Fibroblast of skin of left biceps (primary cell): ENCODE measurements at regions not wholly inside any gene's neighbourhood (a gene's known extent, or its start where the extent isn't known, plus 50 kb on each side); places are given as distances from the start of the nearest gene placed in this dataset.

ENCODE experiments used
- DNase-seq, 2 experiments: peaks; one replicate each; pipeline ENCODE4 v3.0.0-alpha.2; 2013; ENCODE audit warnings: low read depth in 2 of 2

DNA sequence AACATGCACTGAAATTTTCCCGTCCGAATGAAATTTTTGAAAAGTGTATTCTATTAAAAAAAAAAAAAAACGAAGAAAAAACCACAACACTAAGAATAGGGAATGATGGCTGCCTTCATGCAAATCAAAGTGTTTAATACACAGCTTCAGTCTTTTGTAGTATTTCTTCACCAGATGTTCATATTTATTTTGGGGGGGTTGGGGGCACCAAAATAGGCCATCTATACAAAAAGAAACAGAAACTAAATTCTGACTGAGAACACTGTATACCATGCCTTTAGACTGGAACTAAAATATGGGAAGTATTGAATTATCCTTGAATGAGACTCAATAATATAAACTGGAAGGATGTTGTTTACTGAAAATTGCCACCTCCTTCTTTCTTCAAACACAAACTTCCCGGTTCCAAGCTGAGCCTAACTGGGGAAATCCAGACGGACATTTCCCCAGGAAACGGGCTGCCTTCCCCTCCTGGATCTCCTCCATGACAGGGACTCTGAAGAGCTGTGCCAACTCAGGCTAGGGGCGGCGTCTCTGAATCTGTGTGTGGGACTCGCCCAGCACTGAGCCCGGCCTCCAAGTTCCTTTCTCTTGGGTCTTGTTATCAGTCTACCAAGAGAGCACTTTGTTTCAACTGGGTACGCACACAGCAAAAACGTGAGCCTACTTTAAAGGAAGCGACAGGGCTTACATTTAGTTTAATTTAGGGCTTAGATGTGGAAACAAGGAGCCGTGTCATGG is 511.3 kb upstream of the ADAMTS16 start:
- no peak for DNase-seq

- no peak for DNase-seq
These were observed 510.1 kb upstream of the ADAMTS16 start for GRCh38 chr5:4630031-4630430.

GRCh38 chr5:4634342-4634741 is 505.8 kb upstream of the ADAMTS16 start:
- DNase-seq: no peak

DNA sequence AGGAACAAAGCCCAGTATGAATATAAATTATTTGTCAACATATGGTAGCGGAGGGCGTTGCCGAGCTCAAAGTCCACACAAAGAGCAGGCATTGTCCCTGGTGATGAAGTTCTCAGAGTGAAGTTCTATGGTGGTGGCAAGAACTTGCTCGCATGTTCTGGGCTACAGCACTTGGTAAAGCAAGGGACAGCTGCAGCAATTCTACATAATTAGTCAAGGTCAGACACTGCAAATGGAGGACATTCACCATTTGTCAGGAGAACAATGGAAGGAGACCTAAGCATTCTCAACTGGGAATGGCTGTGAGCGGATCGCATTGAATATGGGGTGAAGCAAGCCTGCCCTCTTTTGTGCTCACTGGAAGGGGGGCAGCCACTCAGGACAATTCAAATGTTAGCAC is 503.8 kb upstream of the ADAMTS16 start:
- no peak for DNase-seq

DNA sequence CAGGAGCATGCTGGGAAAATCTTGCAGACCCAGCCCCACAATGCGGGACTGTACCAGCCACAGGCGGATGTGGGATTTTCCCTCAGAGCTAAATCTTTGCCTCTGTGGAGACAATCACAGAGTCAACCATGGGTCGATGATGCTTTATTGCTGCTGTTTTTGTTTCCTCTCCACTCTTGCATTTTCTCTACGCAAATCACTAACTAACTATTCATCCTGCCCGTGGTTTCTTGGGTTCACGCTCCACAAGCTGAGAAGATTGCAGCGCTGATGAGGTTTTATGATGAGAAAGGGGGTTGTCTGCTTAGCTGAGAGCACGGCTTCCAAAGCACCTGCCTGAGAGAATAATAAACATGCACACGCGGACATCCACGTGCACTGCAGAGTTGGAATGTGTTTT is 500.2 kb upstream of the ADAMTS16 start:
- no peak for DNase-seq

DNA sequence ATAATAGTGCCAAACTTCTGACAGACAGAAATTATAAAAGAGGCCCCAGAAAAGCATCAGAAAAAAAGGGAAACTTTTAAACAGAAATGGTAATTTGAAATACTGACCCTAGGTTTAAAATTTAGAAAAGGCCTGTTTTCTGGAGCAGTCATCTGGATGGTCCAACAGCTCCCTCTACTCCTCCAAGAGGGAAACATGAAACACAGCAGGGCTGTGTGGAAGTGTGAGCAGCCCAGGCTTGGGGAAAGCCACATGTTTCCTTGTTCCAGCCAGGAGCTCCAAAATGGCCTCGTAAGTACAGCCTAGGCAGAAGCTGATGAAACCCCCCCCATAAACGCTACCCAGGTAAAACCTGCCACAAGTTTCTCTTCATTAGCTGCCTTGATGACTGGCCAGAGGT is 499.3 kb upstream of the ADAMTS16 start:
- DNase-seq: peak; percentile 17 to 20

- no peak for DNase-seq
These were observed 497.6 kb upstream of the ADAMTS16 start for GRCh38 chr5:4642525-4642924.

DNA sequence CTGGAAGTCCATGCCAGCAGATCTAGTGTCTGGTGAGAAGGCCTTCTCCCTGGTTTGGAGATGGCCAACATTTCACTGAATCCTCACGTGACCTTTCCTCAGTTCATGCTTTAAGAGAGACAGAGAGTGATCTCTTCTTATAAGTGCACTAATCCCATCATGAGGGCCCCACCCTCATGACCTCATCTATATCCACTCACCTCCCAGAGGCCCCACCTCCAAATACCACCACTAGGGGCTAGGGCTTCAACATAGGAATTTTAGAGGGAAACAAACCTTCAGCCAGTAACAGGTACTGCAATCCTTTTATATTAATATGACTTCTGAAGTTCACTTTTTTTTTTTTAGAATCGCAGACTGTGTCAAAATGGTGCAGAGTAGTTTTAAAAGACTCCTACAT is 496.9 kb upstream of the ADAMTS16 start:
- no peak for DNase-seq

DNA sequence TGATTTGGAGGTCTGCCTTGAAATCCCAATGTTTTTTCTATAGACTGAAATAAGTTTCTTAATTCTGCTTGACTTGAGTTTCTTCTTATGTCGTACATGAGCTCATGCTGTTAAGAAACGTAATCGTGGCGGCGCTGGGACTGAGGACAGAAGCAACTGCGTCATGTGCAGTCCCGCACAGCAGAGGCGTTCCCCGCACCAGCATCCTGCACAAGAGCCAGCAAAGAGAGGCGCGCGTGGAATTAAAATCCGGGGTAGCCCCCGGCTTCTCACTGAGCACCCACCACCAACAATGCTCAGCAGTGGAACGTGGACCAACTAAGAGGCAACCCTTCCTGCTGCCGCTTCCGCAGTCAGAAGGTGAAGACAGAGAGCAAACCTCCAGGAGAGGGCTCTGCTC is 496.2 kb upstream of the ADAMTS16 start:
- no peak for DNase-seq

DNA sequence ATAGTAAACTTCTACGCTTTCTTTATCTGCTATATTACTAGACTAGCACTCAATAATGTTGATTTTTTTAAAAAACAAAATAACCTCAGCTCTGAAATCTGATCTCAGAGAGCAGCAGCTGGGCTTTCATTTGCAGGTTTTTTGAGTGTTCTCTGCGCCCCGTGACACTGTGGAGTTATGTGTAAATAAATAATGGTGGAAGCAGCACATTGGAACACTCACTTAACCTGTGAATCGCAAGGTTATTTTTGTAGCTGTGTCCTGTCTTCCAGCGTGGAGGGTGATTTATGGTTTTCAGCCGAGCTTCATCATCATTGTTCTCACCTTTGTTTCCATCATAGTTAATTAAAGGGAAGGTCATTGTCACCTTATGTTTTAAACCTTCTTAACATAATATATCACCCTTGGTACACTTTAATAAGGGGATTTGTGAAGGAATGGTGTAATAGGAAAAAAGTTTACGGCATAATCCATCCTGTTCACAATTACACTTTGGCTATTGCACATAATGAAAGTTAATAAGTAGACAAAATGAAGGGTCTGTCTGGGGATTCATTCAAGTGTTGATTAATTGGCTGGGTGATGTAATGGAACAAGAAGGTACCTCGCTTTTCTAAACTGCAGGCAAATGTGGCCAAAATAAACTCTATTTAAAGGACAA is 493.3 kb upstream of the ADAMTS16 start:
- no peak for DNase-seq

DNA sequence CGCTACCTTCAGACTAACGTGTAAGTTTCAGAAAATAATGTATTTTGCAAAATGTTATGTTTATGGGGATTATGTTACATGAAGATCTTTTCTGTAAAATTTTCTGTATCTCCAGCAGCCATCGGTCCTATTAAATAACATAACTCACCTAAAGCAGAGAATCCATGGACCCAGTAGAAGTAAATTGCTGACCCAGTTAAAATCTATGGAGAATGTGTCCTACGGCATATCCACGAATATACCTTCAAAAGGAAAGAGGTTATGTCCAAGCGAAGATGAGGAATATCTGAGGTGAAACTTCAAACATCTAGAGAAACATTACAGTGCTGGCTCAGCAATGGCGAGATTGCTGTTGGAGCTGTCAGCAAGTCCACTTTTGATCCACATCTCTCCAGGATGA is 492.2 kb upstream of the ADAMTS16 start:
- DNase-seq: no peak

- DNase-seq: no peak
These were observed 488.1 kb upstream of the ADAMTS16 start for GRCh38 chr5:4651806-4652565.

DNA sequence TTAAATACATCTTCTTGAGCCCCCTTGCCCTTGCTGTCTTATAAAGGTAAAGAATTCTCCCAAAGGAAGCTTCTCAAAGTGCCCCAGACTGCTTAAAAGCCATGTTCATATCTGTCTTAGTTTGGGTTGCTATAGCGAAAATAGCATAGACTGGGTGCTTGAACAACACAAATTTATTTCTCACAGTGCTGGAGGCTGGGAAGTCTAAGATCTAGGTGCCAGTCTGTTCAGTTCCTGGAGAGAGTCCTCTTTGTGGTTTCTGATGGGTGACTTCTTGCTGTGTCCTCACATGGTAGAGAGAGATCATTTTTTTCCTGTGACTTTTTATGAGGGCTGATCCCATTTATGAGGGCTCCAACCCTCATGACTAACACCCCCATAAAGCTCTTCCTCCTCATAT is 486.7 kb upstream of the ADAMTS16 start:
- DNase-seq: no peak

- DNase-seq: no peak
These were observed 480.3 kb upstream of the ADAMTS16 start for GRCh38 chr5:4659851-4660250.

GRCh38 chr5:4661326-4661725 is 478.8 kb upstream of the ADAMTS16 start:
- no peak for DNase-seq

DNA sequence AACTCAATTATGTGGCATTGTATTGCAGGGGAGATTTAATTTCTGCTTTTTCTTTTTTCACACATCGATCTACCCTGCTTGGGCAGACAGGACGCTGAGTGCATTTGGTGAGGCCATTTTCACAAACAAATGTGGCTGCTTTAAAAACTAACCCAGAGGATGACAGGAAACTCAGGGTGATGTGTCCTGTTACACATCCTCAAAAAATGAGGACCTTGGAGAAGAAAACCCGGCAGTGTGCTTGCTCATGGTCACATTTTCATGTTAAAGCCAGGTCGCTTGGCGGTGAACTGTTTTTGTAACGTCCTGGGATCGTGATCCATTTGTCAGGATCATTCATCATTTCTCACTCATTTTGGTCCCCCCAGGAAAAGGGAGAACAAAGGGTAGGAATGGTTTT is 478.3 kb upstream of the ADAMTS16 start:
- DNase-seq: no peak

GRCh38 chr5:4662756-4663155 is 477.4 kb upstream of the ADAMTS16 start:
- DNase-seq: no peak

GRCh38 chr5:4665911-4666310 is 474.2 kb upstream of the ADAMTS16 start:
- DNase-seq: no peak

- DNase-seq: no peak
These were observed 466.0 kb upstream of the ADAMTS16 start for GRCh38 chr5:4674166-4674565.

- no peak for DNase-seq
These were observed 463.2 kb upstream of the ADAMTS16 start for GRCh38 chr5:4676934-4677333.

GRCh38 chr5:4684946-4685345 is 455.2 kb upstream of the ADAMTS16 start:
- DNase-seq: no peak

DNA sequence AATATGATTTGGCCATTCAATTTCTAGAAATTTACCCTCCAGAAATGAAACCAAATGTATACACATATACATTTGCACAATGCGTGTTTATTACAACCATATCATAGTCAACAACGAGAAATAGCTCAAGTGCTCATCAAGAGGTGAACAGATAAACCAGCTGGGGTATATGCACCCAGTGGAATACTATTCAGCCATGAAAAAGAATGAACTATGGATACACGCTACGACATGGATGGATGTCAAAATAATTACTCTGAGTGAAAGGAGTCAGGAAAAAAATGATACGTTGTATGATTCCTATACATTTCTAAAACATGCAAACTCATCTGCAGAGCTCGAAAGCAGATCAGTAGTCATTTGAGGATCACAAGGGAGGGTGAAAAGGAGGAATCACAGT is 441.5 kb upstream of the ADAMTS16 start:
- no peak for DNase-seq

- DNase-seq: no peak
These were observed 440.5 kb upstream of the ADAMTS16 start for GRCh38 chr5:4699592-4699991.
